A549 (cell line): ENCODE measurements at regions not wholly inside any gene's neighbourhood (a gene's known extent, or its start where the extent isn't known, plus 50 kb on each side); places are given as distances from the start of the nearest gene placed in this dataset.

Experiments
- ATAC-seq, 2 experiments: fragments of 200-7000 bp in 1 of 2; fragments of >200 bp in 1 of 2; cut with Nextera tagmentation in 1 of 2; cut with Tn5 transposase in 1 of 2; 3 replicates each; pipeline versions ENCODE4 v1.8.0 to v1.9.1; 2018 to 2020; ENCODE audit warnings: mild to moderate bottlenecking in 1 of 2, moderate library complexity in 1 of 2
- CTCF ChIA-PET: fragments of 300-600 bp; sonication (Branson Sonifier 250); formaldehyde crosslinking; extraction: SDS; loops from one replicate; lab custom pipeline; 2021; ENCODE audit warnings: antibody characterized with exemption, inconsistent platforms; lab: Yijun Ruan, JAX
- POLR2A ChIA-PET: fragments of 350-600 bp; formaldehyde crosslinking; extraction: SDS; loops from one replicate; lab custom pipeline; 2021; ENCODE audit warnings: antibody characterized with exemption, inconsistent platforms; lab: Yijun Ruan, JAX
- DNase-seq, 2 experiments: peaks; one replicate each; pipeline versions ENCODE4 v3.0.0 to v3.0.0-alpha.2; 2011 to 2016; ENCODE audit warnings: low read depth in 1 of 2, low spot score in 1 of 2
- FAIRE-seq: peaks from 2 replicates; lab custom pipeline; 2011; peaks lifted over from hg19 to GRCh38; lab: Jason Lieb, UNC
- H3K27ac ChIP-seq, 2 experiments: fragments of >200 bp; sonication (Bioruptor Twin); formaldehyde crosslinking; 3 replicates each; pipeline ENCODE4 v1.5.1; 2016 to 2017
- H3K4me1 ChIP-seq: fragments of >200 bp; sonication (Bioruptor Twin); formaldehyde crosslinking; 3 replicates; pipeline ENCODE4 v1.6.1; 2016
- H3K4me2 ChIP-seq: fragments of >200 bp; sonication (Bioruptor Twin); formaldehyde crosslinking; 3 replicates; pipeline ENCODE4 v1.6.1; 2016
- H3K4me3 ChIP-seq: fragments of >200 bp; sonication (Bioruptor Twin); formaldehyde crosslinking; 3 replicates; pipeline ENCODE4 v1.5.1; 2016
- H3K9me3 ChIP-seq: fragments of >200 bp; sonication (Bioruptor Twin); formaldehyde crosslinking; 3 replicates; pipeline ENCODE4 v1.6.1; 2016
- BHLHE40 ChIP-seq: IDR thresholded peaks from 2 replicates; pipeline ENCODE4 v1.6.1; 2012; ENCODE audit warnings: low read depth, low read length, inconsistent platforms
- EHMT2 ChIP-seq: fragments of 200-600 bp; sonication (generic); IDR thresholded peaks from 2 replicates; pipeline ENCODE4 v1.6.1; 2016; ENCODE audit warnings: antibody characterized with exemption, low read depth, mild to moderate bottlenecking, moderate library complexity
- ESRRA ChIP-seq: fragments of 150-350 bp; IDR thresholded peaks from 2 replicates; pipeline ENCODE4 v1.6.1; 2014; ENCODE audit warnings: mild to moderate bottlenecking, low read length, borderline replicate concordance
- NFE2L2 ChIP-seq: fragments of 150-350 bp; conservative IDR thresholded peaks from 2 replicates; pipeline ENCODE4 v1.6.1; 2014; ENCODE audit warnings: low read length
- NPAS2 ChIP-seq: fragments of 250-450 bp; sonication (Bioruptor Pico); IDR thresholded peaks from 2 replicates; pipeline ENCODE4 v1.8.0; 2022; ENCODE audit warnings: mild to moderate bottlenecking, moderate library complexity, borderline replicate concordance
- PHF8 ChIP-seq: fragments of 200-600 bp; sonication (generic); IDR thresholded peaks from 2 replicates; pipeline ENCODE4 v1.6.1; 2016; ENCODE audit warnings: low read depth, mild to moderate bottlenecking, antibody characterized with exemption, moderate library complexity, borderline replicate concordance
- RCOR1 ChIP-seq: fragments of 150-350 bp; IDR thresholded peaks from 2 replicates; pipeline ENCODE4 v1.6.1; 2014; ENCODE audit warnings: antibody characterized with exemption, low read length, low read depth
- TFCP2L1 ChIP-seq: fragments of 250-450 bp; sonication (Bioruptor Pico); IDR thresholded peaks from 2 replicates; pipeline ENCODE4 v1.5.0; 2021; ENCODE audit warnings: mild to moderate bottlenecking
- ZSCAN20 ChIP-seq: fragments of 250-450 bp; sonication (Bioruptor Pico); IDR thresholded peaks from 2 replicates; pipeline ENCODE4 v1.8.0; 2022; ENCODE audit warnings: mild to moderate bottlenecking, moderate library complexity
- WGBS: methylation state at CpG from one replicate; pipeline ENCODE4 v1.1.6; 2017; ENCODE audit errors: missing lambda C conversion rate; 5-methylcytosine and 5-hydroxymethylcytosine counted together
- TF ChIP-seq, protein P1 (sequence below): fragments of 200-600 bp; sonication (generic); IDR thresholded peaks from 2 replicates; pipeline ENCODE4 v1.6.1; 2016; ENCODE audit warnings: antibody characterized with exemption, mild to moderate bottlenecking, moderate library complexity
- TF ChIP-seq, protein P2 (sequence below): fragments of >200 bp; sonication (Bioruptor Twin); formaldehyde crosslinking; IDR thresholded peaks from 2 replicates; pipeline ENCODE4 v1.6.1; 2016
- TF ChIP-seq, protein P3 (sequence below): fragments of 450-650 bp; IDR thresholded peaks from 2 replicates; pipeline ENCODE4 v1.6.1; 2014; ENCODE audit warnings: antibody characterized with exemption
- TF ChIP-seq, protein P4 (sequence below): fragments of >200 bp; sonication (Bioruptor Twin); formaldehyde crosslinking; IDR thresholded peaks from 3 replicates; pipeline ENCODE4 v1.5.1; 2016
- TF ChIP-seq, protein P5 (sequence below): fragments of 150-350 bp; IDR thresholded peaks from 2 replicates; pipeline ENCODE4 v1.6.1; 2014; ENCODE audit warnings: low read depth, mild to moderate bottlenecking, low read length
- TF ChIP-seq, protein P6 (sequence below): fragments of >200 bp; sonication (Bioruptor Twin); formaldehyde crosslinking; IDR thresholded peaks from 3 replicates; pipeline ENCODE4 v1.6.1; 2016
- TF ChIP-seq, protein P7 (sequence below): fragments of 250-450 bp; sonication (Bioruptor Pico); IDR thresholded peaks from 2 replicates; pipeline ENCODE4 v1.5.0; 2021; ENCODE audit warnings: mild to moderate bottlenecking, moderate library complexity, borderline replicate concordance
- TF ChIP-seq, protein P8 (sequence below): IDR thresholded peaks from 2 replicates; pipeline ENCODE4 v1.6.1; 2012; ENCODE audit warnings: low read depth, borderline replicate concordance

DNA sequence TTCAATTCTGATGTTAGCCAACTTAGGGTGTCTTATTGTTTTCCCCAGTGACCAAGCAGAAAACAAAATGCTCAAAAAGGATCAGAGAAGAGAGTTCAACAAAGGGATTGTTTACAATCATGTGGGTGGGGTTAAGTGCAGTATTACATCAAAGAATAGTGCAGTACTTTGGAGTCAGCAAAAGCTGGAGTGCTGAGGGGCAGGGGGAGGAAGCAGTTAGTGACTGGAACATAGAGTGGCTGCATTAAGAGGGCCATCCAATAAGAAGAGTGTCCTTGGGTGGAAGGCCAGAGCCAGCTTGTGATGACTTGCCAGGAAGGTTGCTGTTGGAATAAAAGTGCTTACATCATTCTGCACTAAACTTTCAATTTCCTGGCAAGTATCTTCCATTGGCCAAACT lies 175.5 kb downstream of the CYYR1 start:
- Histone ChIP-seq H3K4me1 (0 out of 3 replicates have a peak, but pooled peaks cover 2% of the 10 kb centered on the region), H3K9me3 (no peaks in the 10 kb centered on the region), H3K27ac (no peak overlapping the region), H3K4me2 (no peak overlapping the region), H3K4me3 (no peak overlapping the region)
- POLR2A ChIA-PET, result no interaction called here
- DNase-seq (no peak), ATAC-seq (no peak), FAIRE-seq (no peak)
- CTCF ChIA-PET, result no interaction called here
- TF ChIP-seq, protein P1, sequence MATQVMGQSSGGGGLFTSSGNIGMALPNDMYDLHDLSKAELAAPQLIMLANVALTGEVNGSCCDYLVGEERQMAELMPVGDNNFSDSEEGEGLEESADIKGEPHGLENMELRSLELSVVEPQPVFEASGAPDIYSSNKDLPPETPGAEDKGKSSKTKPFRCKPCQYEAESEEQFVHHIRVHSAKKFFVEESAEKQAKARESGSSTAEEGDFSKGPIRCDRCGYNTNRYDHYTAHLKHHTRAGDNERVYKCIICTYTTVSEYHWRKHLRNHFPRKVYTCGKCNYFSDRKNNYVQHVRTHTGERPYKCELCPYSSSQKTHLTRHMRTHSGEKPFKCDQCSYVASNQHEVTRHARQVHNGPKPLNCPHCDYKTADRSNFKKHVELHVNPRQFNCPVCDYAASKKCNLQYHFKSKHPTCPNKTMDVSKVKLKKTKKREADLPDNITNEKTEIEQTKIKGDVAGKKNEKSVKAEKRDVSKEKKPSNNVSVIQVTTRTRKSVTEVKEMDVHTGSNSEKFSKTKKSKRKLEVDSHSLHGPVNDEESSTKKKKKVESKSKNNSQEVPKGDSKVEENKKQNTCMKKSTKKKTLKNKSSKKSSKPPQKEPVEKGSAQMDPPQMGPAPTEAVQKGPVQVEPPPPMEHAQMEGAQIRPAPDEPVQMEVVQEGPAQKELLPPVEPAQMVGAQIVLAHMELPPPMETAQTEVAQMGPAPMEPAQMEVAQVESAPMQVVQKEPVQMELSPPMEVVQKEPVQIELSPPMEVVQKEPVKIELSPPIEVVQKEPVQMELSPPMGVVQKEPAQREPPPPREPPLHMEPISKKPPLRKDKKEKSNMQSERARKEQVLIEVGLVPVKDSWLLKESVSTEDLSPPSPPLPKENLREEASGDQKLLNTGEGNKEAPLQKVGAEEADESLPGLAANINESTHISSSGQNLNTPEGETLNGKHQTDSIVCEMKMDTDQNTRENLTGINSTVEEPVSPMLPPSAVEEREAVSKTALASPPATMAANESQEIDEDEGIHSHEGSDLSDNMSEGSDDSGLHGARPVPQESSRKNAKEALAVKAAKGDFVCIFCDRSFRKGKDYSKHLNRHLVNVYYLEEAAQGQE, result no peak
- TF ChIP-seq, protein P2, sequence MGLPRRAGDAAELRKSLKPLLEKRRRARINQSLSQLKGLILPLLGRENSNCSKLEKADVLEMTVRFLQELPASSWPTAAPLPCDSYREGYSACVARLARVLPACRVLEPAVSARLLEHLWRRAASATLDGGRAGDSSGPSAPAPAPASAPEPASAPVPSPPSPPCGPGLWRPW, result no peak
- TF ChIP-seq, protein P3, sequence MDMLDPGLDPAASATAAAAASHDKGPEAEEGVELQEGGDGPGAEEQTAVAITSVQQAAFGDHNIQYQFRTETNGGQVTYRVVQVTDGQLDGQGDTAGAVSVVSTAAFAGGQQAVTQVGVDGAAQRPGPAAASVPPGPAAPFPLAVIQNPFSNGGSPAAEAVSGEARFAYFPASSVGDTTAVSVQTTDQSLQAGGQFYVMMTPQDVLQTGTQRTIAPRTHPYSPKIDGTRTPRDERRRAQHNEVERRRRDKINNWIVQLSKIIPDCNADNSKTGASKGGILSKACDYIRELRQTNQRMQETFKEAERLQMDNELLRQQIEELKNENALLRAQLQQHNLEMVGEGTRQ, result no peak
- no peak for TF ChIP-seq BHLHE40
- no peak for TF ChIP-seq EHMT2
- TF ChIP-seq RCOR1, result no peak
- no peak for TF ChIP-seq ESRRA

DNA sequence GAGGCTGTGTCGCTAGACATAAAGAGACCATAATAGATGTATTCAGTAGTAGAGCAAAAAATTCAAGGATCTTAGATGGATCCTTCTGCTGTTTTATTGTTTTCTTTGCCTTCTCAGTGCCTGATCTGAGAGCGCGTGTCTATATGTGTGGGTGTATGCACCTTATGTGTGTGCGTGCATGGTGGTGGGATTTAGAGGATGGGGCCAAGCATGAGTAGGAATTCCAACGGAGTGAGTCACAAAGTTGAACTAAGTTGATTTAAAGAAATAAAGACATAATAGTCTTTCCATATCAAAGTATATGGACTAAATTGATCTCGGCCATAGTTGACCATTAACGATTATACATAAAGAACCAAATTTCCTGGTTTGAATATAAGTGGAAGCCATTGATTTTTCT lies 178.7 kb downstream of the CYYR1 start:
- ATAC-seq, result no peak
- Histone ChIP-seq H3K9me3 (no peaks in the 10 kb centered on the region), H3K4me2 (no peak overlapping the region), H3K27ac (no peak overlapping the region), H3K4me3 (no peak overlapping the region), H3K4me1 (peaks cover 14% of the 10 kb centered on the region)
- DNase-seq, result no peak
- no peak for FAIRE-seq
- WGBS, result 84% methylated on average over 7 of the region's 7 CpGs
- no peak for TF ChIP-seq TFCP2L1 (CRISPR knock-in tag)
- TF ChIP-seq ZSCAN20 (CRISPR knock-in tag), result no peak
- TF ChIP-seq, protein P4, sequence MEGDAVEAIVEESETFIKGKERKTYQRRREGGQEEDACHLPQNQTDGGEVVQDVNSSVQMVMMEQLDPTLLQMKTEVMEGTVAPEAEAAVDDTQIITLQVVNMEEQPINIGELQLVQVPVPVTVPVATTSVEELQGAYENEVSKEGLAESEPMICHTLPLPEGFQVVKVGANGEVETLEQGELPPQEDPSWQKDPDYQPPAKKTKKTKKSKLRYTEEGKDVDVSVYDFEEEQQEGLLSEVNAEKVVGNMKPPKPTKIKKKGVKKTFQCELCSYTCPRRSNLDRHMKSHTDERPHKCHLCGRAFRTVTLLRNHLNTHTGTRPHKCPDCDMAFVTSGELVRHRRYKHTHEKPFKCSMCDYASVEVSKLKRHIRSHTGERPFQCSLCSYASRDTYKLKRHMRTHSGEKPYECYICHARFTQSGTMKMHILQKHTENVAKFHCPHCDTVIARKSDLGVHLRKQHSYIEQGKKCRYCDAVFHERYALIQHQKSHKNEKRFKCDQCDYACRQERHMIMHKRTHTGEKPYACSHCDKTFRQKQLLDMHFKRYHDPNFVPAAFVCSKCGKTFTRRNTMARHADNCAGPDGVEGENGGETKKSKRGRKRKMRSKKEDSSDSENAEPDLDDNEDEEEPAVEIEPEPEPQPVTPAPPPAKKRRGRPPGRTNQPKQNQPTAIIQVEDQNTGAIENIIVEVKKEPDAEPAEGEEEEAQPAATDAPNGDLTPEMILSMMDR, result no peak
- TF ChIP-seq, protein P5, sequence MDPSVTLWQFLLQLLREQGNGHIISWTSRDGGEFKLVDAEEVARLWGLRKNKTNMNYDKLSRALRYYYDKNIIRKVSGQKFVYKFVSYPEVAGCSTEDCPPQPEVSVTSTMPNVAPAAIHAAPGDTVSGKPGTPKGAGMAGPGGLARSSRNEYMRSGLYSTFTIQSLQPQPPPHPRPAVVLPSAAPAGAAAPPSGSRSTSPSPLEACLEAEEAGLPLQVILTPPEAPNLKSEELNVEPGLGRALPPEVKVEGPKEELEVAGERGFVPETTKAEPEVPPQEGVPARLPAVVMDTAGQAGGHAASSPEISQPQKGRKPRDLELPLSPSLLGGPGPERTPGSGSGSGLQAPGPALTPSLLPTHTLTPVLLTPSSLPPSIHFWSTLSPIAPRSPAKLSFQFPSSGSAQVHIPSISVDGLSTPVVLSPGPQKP, result no peak
- no peak for TF ChIP-seq ESRRA
- no peak for TF ChIP-seq PHF8
- TF ChIP-seq, protein P6, sequence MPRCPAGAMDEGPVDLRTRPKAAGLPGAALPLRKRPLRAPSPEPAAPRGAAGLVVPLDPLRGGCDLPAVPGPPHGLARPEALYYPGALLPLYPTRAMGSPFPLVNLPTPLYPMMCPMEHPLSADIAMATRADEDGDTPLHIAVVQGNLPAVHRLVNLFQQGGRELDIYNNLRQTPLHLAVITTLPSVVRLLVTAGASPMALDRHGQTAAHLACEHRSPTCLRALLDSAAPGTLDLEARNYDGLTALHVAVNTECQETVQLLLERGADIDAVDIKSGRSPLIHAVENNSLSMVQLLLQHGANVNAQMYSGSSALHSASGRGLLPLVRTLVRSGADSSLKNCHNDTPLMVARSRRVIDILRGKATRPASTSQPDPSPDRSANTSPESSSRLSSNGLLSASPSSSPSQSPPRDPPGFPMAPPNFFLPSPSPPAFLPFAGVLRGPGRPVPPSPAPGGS, result no peak
- no peak for TF ChIP-seq NFE2L2
- TF ChIP-seq, protein P7, sequence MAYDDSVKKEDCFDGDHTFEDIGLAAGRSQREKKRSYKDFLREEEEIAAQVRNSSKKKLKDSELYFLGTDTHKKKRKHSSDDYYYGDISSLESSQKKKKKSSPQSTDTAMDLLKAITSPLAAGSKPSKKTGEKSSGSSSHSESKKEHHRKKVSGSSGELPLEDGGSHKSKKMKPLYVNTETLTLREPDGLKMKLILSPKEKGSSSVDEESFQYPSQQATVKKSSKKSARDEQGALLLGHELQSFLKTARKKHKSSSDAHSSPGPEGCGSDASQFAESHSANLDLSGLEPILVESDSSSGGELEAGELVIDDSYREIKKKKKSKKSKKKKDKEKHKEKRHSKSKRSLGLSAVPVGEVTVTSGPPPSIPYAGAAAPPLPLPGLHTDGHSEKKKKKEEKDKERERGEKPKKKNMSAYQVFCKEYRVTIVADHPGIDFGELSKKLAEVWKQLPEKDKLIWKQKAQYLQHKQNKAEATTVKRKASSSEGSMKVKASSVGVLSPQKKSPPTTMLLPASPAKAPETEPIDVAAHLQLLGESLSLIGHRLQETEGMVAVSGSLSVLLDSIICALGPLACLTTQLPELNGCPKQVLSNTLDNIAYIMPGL, result no peak
- TF ChIP-seq EHMT2, result no peak
- TF ChIP-seq, protein P8, sequence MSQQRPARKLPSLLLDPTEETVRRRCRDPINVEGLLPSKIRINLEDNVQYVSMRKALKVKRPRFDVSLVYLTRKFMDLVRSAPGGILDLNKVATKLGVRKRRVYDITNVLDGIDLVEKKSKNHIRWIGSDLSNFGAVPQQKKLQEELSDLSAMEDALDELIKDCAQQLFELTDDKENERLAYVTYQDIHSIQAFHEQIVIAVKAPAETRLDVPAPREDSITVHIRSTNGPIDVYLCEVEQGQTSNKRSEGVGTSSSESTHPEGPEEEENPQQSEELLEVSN, result no peak
- TF ChIP-seq NPAS2 (CRISPR knock-in tag), result no peak
- ChIA-PET CTCF (no interaction called here), POLR2A (no interaction called here)
